NB4 (cell line): ENCODE measurements at regions not wholly inside any gene's neighbourhood (a gene's known extent, or its start where the extent isn't known, plus 50 kb on each side); places are given as distances from the start of the nearest gene placed in this dataset.

Experiments used
- DNase-seq: peaks from one replicate; pipeline ENCODE4 v3.0.0; 2010; ENCODE audit warnings: low read depth
- H3K4me3 ChIP-seq: one replicate; pipeline ENCODE4 v1.5.1; 2011; ENCODE audit warnings: mild to moderate bottlenecking, low read depth, low read length, moderate library complexity
- CTCF ChIP-seq: IDR thresholded peaks from one replicate; pipeline ENCODE4 v1.5.1; 2012; ENCODE audit warnings: low read depth, low read length
- MAX ChIP-seq: IDR thresholded peaks from 2 replicates; pipeline ENCODE4 v1.6.1; 2011; ENCODE audit warnings: low read depth, low read length
- MYC ChIP-seq: IDR thresholded peaks from 2 replicates; pipeline ENCODE4 v1.6.1; 2011; ENCODE audit warnings: low read depth, low read length
- POLR2A ChIP-seq: IDR thresholded peaks from 2 replicates; pipeline ENCODE4 v1.6.1; 2011; ENCODE audit warnings: mild to moderate bottlenecking; ENCODE audit not compliant: insufficient read length; ENCODE audit errors: extremely low read depth

GRCh38 chr13:99145461-99145860, 55.2 kb upstream of the UBAC2 start:
- no peak for TF ChIP-seq MYC
- TF ChIP-seq POLR2A: no peak
- TF ChIP-seq CTCF: no peak
- H3K4me3 ChIP-seq: no peak overlapping the region
- no peak for DNase-seq

- no peak for TF ChIP-seq MAX
- no peak for TF ChIP-seq CTCF
- H3K4me3 ChIP-seq: no peak overlapping the region
- DNase-seq: no peak
Measured at GRCh38 chr13:99150575-99151361, 49.9 kb upstream of the UBAC2 start.
